Hippocampal formation (tissue), 2 donors: ENCODE measurements at regions not wholly inside any gene's neighbourhood (a gene's known extent, or its start where the extent isn't known, plus 50 kb on each side); places are given as distances from the start of the nearest gene placed in this dataset.
"Not testable (repeated sequence)": the region's sequence is repeated elsewhere in the genome, so short reads cannot be mapped to it uniquely, and the experiment has no call there.

Source experiments
- DNase-seq, 2 donors: peaks; one replicate each; lab custom pipeline; 2025; lab: John Stamatoyannopoulos, UW

GRCh38 chr12:127143020-127143419 lies 1124.0 kb upstream of the TMEM132C start:
- no peak for DNase-seq

- DNase-seq: no peak
These were observed 1122.2 kb upstream of the TMEM132C start for GRCh38 chr12:127144770-127145169.

DNA sequence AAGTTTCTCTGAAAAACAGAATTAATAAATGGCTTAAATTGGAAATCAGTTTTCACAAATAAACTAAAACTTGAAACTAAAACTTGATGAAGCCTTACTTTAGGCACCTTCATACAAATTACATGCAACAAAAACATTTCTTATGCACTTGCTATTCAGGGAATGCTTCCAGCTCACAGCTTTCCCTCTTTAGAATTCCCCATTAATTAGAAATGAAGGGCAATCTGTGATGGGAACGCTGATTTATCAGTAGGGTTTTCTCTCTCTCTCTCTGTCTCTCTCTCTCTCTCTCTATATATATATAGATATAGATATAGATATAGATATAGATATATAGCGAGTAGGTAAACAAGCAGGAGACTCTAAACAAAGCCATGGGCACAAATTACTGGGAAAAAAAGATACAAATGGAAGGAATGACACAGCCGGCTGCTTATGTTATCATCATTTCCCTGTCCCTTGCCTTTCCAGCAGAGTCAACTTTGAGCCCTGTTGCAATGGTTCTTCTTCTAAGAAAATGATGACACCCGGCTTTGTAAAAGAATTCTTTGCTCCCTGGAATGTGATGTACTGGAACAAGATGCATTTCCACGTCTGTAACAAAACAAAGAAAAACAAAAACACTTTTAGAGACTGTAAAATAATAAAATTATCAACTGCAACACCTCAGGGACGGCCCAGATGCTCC lies 1121.6 kb upstream of the TMEM132C start:
- DNase-seq: no peak

GRCh38 chr12:127145929-127146789 lies 1120.8 kb upstream of the TMEM132C start:
- peak; percentile 43 to 64 for DNase-seq

GRCh38 chr12:127146991-127147718 lies 1119.8 kb upstream of the TMEM132C start:
- DNase-seq: no peak

DNA sequence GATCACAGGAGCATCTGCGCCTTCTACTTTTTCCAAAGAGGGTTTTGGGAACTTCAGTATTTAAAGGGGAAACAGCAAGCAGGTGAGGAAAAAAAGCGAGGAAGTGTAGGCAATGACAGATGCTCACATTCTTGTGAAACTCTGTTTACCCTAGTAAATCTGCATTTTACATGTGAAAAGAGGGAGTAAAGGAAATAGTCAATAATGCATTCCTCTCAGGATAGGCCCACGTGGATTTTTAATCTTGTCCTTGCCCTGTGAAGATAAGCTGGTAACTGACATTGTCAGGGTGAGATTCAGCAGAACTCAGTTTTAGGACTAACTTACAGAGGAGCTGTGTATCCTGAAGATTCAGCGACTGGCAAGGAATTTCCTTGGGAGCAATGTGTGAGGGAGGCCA lies 1119.2 kb upstream of the TMEM132C start:
- DNase-seq: no peak

DNA sequence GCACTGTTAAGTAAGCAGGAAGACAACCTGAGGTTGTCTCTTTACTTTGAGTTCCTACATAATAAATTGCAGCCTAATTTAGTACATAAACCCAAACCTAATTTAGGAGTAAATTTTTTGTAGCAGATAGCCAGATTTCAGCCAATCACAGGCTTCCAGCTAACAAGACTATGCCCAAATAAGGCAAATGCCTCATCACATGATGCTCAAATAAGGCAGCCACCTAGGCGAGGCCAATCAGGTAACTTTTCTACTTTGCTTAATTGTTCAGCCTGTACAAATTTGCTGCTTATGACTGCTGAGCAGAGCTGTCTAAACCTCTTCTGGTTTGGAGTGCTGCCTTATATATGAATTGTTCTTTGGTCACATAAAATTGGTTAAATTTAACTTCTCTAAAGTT lies 1118.7 kb upstream of the TMEM132C start:
- no peak for DNase-seq

- no peak for DNase-seq
These were observed 1117.6 kb upstream of the TMEM132C start for GRCh38 chr12:127149226-127149964.

DNA sequence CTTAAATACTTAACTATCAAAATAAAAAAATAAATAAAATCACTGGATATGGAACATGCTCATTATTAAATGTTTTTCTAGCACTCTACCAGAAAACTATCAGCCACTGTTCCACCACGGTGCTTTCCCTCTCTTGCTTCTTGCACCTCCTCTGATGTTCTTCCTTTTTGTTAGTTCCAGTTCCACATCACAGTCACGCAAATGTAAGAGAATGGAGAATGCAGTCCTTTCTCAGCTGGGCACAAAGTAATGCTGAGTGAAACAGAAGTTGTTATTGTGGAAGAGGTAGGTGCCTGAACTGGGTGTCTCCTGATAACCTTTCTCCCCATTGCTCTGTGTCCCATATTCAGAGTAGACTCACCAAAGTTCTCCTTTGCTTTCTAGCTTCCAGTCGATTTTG lies 1116.9 kb upstream of the TMEM132C start:
- no peak for DNase-seq

DNA sequence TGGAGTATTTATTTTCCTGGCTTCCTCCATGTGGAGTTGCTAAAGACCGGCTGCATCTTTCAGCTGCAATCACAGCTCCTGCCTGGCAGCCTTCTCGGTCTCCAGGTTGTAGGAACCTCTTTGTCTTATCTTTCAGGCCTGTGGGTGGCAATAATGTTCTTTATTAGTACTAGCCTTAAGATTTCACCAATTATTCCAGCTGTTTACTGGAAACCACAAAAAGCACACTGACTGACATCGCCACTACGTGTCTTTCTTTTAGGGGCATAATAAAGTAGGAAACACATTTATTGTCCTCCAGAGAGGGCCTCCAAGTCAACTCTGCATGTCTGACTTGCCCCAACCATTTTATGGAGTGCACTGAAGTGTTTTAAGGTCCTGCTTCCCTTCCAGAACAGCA lies 1116.5 kb upstream of the TMEM132C start:
- DNase-seq: no peak

DNA sequence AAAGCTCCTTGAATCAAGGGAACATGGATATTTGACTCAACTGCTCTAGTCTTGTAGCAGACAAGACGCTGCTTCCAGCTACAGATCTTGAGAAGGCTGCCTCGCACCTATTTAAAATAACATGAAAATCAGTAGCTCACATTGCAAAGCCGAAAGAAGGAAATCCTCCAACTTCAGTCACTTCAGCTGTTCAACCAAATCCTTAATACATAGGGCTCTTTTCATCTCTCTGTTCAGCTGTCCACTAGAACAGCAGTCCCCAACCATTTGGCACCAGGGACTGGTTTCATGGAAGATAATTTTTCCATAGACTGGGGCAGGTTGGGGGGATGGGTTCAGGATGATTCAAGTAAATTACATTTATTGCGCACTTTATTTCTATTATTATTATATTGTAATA lies 1116.0 kb upstream of the TMEM132C start:
- no peak for DNase-seq

GRCh38 chr12:127153996-127154395 lies 1113.0 kb upstream of the TMEM132C start:
- DNase-seq: no peak

- not testable (repeated sequence) for DNase-seq
These were observed 1112.1 kb upstream of the TMEM132C start for GRCh38 chr12:127154830-127155229.

DNA sequence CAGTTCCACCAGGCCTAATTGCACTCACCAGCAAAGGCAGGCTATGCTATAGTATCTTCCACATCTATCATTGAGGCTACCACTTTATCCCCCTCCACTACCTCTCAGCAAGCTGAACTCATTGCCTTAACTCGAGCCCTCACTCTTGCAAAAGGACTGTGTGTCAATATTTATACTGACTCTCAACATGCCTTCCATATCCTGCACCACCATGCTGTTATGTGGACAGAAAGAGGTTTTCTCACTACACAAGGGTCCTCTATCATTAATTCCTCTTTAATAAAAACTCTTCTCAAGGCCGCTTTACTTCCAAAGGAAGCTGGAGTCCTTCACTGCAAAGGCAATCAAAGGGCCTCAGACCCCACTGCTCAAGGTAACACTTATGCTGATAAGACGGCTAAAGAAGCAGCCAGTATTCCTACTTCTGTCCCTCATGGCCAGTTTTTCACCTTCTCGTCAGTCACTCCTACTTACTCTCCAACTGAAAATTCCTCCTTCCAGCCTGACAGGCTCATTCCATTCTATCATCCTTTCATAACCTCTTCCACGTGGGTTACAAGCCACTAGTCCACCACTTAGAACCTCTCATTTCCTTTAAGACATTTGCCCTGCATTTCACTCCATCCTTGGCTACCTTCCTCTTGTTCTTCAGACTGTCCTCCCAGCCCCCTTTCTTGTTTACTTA lies 1110.9 kb upstream of the TMEM132C start:
- not testable (repeated sequence) for DNase-seq

- DNase-seq: not testable (repeated sequence)
These were observed 1109.2 kb upstream of the TMEM132C start for GRCh38 chr12:127157501-127158366.

DNA sequence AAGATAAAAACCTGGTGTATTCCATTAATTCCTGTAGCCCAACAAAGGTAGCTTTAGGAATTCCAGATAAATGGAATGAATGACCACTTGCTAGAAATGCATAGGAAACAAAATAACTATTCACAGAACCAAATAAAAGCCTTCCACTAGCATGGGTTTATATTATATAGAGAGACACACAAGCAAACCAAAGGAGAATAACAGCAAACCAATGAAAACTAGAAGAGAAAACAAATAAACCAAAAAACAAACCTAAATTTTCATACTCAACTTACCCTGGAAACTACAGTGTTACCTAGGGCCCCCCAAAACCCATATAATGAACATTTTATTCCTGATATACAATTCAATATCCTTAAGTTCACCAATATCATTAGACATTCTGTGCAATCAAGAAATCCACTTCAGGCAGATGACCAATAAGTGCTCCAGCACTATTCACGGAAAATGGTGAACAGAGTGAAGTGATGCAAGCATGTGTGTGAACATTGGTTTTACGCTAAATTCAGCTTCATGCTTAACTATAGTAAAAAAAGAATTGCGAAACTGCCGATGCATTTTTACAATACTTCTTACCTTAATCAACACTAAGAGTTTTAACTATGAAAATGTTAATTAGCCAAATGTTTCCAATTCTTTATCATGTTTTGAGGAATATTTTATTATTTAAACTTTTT lies 1108.4 kb upstream of the TMEM132C start:
- no peak for DNase-seq

GRCh38 chr12:127161466-127161865 lies 1105.5 kb upstream of the TMEM132C start:
- DNase-seq: no peak

DNA sequence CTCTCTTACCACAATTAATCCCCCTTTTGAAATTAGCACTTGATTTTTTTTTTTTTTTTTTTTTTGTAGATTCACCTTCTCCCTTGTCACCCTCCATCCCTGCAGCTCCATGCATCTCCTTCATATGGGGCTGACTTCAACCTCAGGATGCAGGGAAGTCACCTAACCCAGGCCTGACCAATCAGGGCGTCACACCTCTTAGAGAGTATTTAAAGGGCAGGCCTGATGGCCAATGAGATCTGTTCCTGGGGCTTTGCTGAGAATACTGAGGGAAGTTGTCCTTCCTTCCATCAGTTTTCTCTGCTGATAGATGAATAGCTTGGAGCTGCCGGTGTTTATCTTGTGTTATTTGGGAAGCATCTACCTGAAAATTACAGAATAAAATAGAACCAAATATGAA lies 1104.7 kb upstream of the TMEM132C start:
- DNase-seq: no peak

GRCh38 chr12:127162902-127163301 lies 1104.1 kb upstream of the TMEM132C start:
- no peak for DNase-seq
